HEK293T (cell line): ENCODE measurements at regions not wholly inside any gene's neighbourhood (a gene's known extent, or its start where the extent isn't known, plus 50 kb on each side); places are given as distances from the start of the nearest gene placed in this dataset.

Experiments
- ARNT ChIP-seq: fragments of 450-650 bp; IDR thresholded peaks from 2 replicates; pipeline ENCODE4 v1.6.1; 2017; ENCODE audit warnings: mild to moderate bottlenecking
- BHLHE40 ChIP-seq: fragments of 450-650 bp; IDR thresholded peaks from 2 replicates; pipeline ENCODE4 v1.6.1; 2016; ENCODE audit warnings: mild to moderate bottlenecking, moderate library complexity, borderline replicate concordance
- ELF4 ChIP-seq: fragments of 450-650 bp; IDR thresholded peaks from 2 replicates; pipeline ENCODE4 v1.6.1; 2017; ENCODE audit warnings: antibody characterized with exemption
- FOXA1 ChIP-seq: fragments of 450-650 bp; IDR thresholded peaks from 2 replicates; pipeline ENCODE4 v1.6.1; 2016; ENCODE audit warnings: mild to moderate bottlenecking
- FOXM1 ChIP-seq: fragments of 450-650 bp; IDR thresholded peaks from 2 replicates; pipeline ENCODE4 v1.6.1; 2017; ENCODE audit warnings: mild to moderate bottlenecking, borderline replicate concordance
- LEF1 ChIP-seq: fragments of 450-650 bp; IDR thresholded peaks from 2 replicates; pipeline ENCODE4 v1.6.1; 2017; ENCODE audit warnings: mild to moderate bottlenecking, borderline replicate concordance
- SUZ12 ChIP-seq: fragments of 450-650 bp; IDR thresholded peaks from 2 replicates; pipeline ENCODE4 v1.6.1; 2016; ENCODE audit warnings: mild to moderate bottlenecking
- TARDBP ChIP-seq: fragments of 450-650 bp; IDR thresholded peaks from 2 replicates; pipeline ENCODE4 v1.6.1; 2016
- ZNF384 ChIP-seq: fragments of 450-650 bp; IDR thresholded peaks from 2 replicates; pipeline ENCODE4 v1.6.1; 2016

DNA sequence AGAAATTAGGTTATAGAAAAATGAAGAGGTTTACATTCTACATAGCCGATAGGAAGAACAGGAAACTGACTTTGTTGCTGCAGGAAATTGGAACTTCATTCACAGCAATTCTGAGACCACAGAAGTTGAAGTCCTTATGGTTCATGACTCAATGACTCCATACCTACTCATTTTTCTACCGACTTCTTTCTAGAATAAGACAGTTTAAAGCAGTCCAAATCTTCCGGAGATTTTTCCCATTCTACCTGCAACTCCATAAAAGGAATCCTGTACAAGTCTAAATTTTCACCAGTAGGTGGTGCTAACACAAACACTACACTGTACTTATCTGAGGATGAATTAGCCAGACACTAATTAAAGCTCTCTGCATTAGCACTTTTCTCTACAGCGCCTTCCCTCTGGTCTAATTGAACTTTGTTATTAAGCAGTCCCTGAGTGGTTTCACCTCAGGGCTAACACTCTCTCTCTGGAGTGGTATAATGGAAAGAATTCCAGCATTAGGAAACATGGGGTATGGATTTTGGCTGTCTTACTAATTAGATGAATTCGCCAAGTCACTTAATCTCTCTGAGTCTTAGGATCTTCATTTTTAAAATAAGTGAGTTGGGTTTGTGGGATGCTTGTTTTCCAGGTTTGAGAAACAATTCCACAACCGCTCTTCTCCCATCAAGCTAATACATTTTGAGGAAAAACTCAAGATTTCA lies 167.9 kb downstream of the SMIM20 start:
- TF ChIP-seq FOXA1: no peak
- TF ChIP-seq LEF1: no peak
- TF ChIP-seq ZNF384: no peak
- no peak for TF ChIP-seq FOXM1
- no peak for TF ChIP-seq ELF4
- no peak for TF ChIP-seq SUZ12
- no peak for TF ChIP-seq ARNT
- no peak for TF ChIP-seq BHLHE40
- TF ChIP-seq TARDBP: no peak
